NT2/D1 (cell line): ENCODE measurements at regions not wholly inside any gene's neighbourhood (a gene's known extent, or its start where the extent isn't known, plus 50 kb on each side); places are given as distances from the start of the nearest gene placed in this dataset.

Experiments used
- SUZ12 ChIP-seq: IDR thresholded peaks from 2 replicates; pipeline ENCODE4 v1.6.1; 2011; ENCODE audit not compliant: insufficient read length, insufficient read depth; ENCODE audit errors: extremely low read depth
- YY1 ChIP-seq: IDR thresholded peaks from 2 replicates; pipeline ENCODE4 v1.6.1; 2011; ENCODE audit not compliant: insufficient read length, insufficient read depth
- ZNF274 ChIP-seq: IDR thresholded peaks from 2 replicates; pipeline ENCODE4 v1.6.1; 2011; ENCODE audit warnings: mild to moderate bottlenecking, low read depth, low read length

DNA sequence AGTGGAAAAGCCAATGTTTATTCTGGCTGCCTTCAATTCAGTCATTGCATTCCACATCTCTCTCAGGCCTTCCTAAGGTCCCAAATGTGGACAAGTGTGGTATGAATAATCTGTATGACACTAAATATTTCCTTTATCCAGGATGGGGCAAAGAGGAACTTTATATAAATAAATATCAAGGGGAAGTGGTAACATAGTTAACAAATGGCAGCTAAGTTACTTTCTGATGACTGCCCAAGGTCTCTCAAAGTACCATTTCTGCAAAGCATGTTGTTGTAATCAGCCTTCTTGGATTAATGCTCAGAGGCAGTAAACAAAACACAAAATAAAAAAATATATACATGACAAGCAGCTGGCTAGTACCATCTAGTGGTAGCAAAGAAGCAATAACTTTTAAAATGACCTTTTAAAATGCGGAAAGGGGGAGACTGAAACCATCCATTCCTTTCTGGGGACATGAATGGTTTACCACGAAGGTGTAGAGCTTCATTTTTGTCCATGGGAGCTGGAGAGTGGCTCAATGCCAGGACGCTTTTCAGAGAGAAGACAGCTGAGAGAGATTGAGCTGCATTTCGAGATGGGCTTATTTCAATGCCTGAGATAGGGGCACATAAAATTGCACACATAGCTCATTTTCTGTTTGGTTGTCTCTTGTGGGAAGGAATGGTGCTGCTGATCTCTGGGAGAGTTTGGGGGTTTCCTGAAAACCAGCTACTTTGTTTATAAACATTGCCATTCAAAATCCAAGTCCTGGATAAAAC, 259.2 kb downstream of the RFC3 start:
- no peak for TF ChIP-seq ZNF274
- TF ChIP-seq YY1: no peak
- no peak for TF ChIP-seq SUZ12
